Body of pancreas (tissue), 4 donors: ENCODE measurements at regions not wholly inside any gene's neighbourhood (a gene's known extent, or its start where the extent isn't known, plus 50 kb on each side); places are given as distances from the start of the nearest gene placed in this dataset.

ENCODE experiments used
- POLR2A ChIP-seq, 3 donors: fragments of 450-650 bp; IDR thresholded peaks; one replicate each; pipeline ENCODE4 v1.6.1; 2016; ENCODE audit warnings: antibody characterized with exemption in 3 of 3, mild to moderate bottlenecking in 2 of 3
- TF ChIP-seq, protein P1 (sequence below), 7 experiments: fragments of 450-650 bp in 4 of 7; fragments of 200-600 bp in 3 of 7; sonication (generic) in 3 of 7; IDR thresholded peaks; one replicate each; pipeline ENCODE4 v1.5.1; 2016 to 2019; ENCODE audit warnings: antibody characterized with exemption in 7 of 7

DNA sequence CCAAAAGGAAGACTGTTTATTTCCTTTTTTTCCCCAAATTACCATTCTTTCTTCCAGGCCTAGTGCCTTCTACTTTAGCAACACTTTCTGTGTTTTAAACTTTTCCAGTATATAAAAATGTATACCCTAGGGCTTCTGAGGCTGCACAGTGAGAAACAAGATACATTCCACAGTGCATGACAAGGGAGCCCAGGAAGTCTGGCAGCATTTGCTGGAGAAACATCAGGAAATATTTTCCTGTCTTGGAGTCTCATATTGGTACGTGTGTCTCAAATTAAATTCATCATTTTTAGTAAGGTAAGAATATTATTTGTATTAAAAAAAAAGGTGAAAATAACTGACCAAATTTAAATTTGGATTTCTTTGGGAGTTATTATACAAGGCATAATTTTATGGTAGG is 662.6 kb downstream of the RFPL4B start:
- TF ChIP-seq, protein P1, sequence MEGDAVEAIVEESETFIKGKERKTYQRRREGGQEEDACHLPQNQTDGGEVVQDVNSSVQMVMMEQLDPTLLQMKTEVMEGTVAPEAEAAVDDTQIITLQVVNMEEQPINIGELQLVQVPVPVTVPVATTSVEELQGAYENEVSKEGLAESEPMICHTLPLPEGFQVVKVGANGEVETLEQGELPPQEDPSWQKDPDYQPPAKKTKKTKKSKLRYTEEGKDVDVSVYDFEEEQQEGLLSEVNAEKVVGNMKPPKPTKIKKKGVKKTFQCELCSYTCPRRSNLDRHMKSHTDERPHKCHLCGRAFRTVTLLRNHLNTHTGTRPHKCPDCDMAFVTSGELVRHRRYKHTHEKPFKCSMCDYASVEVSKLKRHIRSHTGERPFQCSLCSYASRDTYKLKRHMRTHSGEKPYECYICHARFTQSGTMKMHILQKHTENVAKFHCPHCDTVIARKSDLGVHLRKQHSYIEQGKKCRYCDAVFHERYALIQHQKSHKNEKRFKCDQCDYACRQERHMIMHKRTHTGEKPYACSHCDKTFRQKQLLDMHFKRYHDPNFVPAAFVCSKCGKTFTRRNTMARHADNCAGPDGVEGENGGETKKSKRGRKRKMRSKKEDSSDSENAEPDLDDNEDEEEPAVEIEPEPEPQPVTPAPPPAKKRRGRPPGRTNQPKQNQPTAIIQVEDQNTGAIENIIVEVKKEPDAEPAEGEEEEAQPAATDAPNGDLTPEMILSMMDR (IDR thresholded peaks at IDR 0.05) = no peak
- no peak for TF ChIP-seq POLR2A (IDR thresholded peaks at IDR 0.05)
